Adrenal gland (tissue), 5 donors: ENCODE measurements at regions not wholly inside any gene's neighbourhood (a gene's known extent, or its start where the extent isn't known, plus 50 kb on each side); places are given as distances from the start of the nearest gene placed in this dataset.

Experiments used
- POLR2A ChIP-seq, 2 donors: fragments of 450-650 bp; IDR thresholded peaks; one replicate each; pipeline ENCODE4 v1.6.1; 2017; ENCODE audit warnings: antibody characterized with exemption in 2 of 2, mild to moderate bottlenecking in 2 of 2, moderate library complexity in 1 of 2
- TF ChIP-seq, protein P1 (sequence below), 6 experiments: fragments of 450-650 bp in 4 of 6; fragments of 200-600 bp in 2 of 6; sonication (generic) in 1 of 6; IDR thresholded peaks; 1 replicate in 5 of 6; 2 replicates in 1 of 6; pipeline versions ENCODE4 v1.5.1 to v1.8.0; 2016 to 2021; ENCODE audit warnings: antibody characterized with exemption in 6 of 6, mild to moderate bottlenecking in 2 of 6, moderate library complexity in 1 of 6
- donor health status: DM: no; HTN: no; CAD: no.

GRCh38 chr5:12217039-12217438, 312.8 kb upstream of the CTNND2 start:
- TF ChIP-seq, protein P1, sequence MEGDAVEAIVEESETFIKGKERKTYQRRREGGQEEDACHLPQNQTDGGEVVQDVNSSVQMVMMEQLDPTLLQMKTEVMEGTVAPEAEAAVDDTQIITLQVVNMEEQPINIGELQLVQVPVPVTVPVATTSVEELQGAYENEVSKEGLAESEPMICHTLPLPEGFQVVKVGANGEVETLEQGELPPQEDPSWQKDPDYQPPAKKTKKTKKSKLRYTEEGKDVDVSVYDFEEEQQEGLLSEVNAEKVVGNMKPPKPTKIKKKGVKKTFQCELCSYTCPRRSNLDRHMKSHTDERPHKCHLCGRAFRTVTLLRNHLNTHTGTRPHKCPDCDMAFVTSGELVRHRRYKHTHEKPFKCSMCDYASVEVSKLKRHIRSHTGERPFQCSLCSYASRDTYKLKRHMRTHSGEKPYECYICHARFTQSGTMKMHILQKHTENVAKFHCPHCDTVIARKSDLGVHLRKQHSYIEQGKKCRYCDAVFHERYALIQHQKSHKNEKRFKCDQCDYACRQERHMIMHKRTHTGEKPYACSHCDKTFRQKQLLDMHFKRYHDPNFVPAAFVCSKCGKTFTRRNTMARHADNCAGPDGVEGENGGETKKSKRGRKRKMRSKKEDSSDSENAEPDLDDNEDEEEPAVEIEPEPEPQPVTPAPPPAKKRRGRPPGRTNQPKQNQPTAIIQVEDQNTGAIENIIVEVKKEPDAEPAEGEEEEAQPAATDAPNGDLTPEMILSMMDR (IDR thresholded peaks at IDR 0.05): no peak
- no peak for TF ChIP-seq POLR2A (IDR thresholded peaks at IDR 0.05)
